H9 (cell line): ENCODE measurements at regions not wholly inside any gene's neighbourhood (a gene's known extent, or its start where the extent isn't known, plus 50 kb on each side); places are given as distances from the start of the nearest gene placed in this dataset.

Experiments used
- DNase-seq: peaks from one replicate; pipeline ENCODE4 v3.0.0-alpha.2; 2017
- H2AFZ ChIP-seq: one replicate; pipeline ENCODE4 v1.6.1; 2013; ENCODE audit warnings: mild to moderate bottlenecking, low read length, control low read depth, moderate library complexity
- H2AK5ac ChIP-seq: 2 replicates; pipeline ENCODE4 v1.6.1; 2013; ENCODE audit warnings: low read length, control low read depth, mixed read lengths; ENCODE audit not compliant: insufficient read length
- H2BK120ac ChIP-seq: one replicate; pipeline ENCODE4 v1.6.1; 2013; ENCODE audit warnings: low read depth, mild to moderate bottlenecking, low read length, control low read depth, inconsistent platforms; ENCODE audit not compliant: poor library complexity, severe bottlenecking
- H2BK12ac ChIP-seq: 2 replicates; pipeline ENCODE4 v1.6.1; 2013; ENCODE audit warnings: low read length, control low read depth, mixed read lengths, low read depth; ENCODE audit not compliant: insufficient read length
- H2BK15ac ChIP-seq: 2 replicates; pipeline ENCODE4 v1.6.1; 2013; ENCODE audit warnings: low read depth, low read length, control low read depth
- H2BK20ac ChIP-seq: one replicate; pipeline ENCODE4 v1.6.1; 2013; ENCODE audit warnings: low read depth, mild to moderate bottlenecking, low read length, control low read depth, inconsistent platforms; ENCODE audit not compliant: poor library complexity, severe bottlenecking
- H2BK5ac ChIP-seq: 2 replicates; pipeline ENCODE4 v1.6.1; 2013; ENCODE audit warnings: low read length, control low read depth, mixed read lengths; ENCODE audit not compliant: insufficient read length
- H3K14ac ChIP-seq: 2 replicates; pipeline ENCODE4 v1.6.1; 2013; ENCODE audit warnings: low read length, control low read depth; ENCODE audit not compliant: insufficient read depth
- H3K18ac ChIP-seq: 2 replicates; pipeline ENCODE4 v1.6.1; 2013; ENCODE audit warnings: low read depth, mild to moderate bottlenecking, mixed read lengths, low read length, control low read depth; ENCODE audit not compliant: insufficient read length
- H3K23ac ChIP-seq: 2 replicates; pipeline ENCODE4 v1.6.1; 2013; ENCODE audit warnings: low read length, control low read depth, mixed read lengths, low read depth; ENCODE audit not compliant: insufficient read length
- H3K23me2 ChIP-seq: 2 replicates; pipeline ENCODE4 v1.6.1; 2013; ENCODE audit warnings: low read depth, mild to moderate bottlenecking, mixed read lengths, low read length, control low read depth; ENCODE audit not compliant: insufficient read length, poor library complexity, severe bottlenecking
- H3K27ac ChIP-seq: 2 replicates; pipeline ENCODE4 v1.5.1; 2013; ENCODE audit warnings: low read length, control low read depth, mixed read lengths, low read depth; ENCODE audit not compliant: insufficient read length
- H3K27me3 ChIP-seq: 2 replicates; pipeline ENCODE4 v1.6.1; 2013; ENCODE audit warnings: low read length, control low read depth, inconsistent platforms; ENCODE audit not compliant: insufficient read depth
- H3K4ac ChIP-seq: 2 replicates; pipeline ENCODE4 v1.6.1; 2013; ENCODE audit warnings: low read depth, mild to moderate bottlenecking, control low read depth, inconsistent platforms, low read length, moderate library complexity
- H3K4me1 ChIP-seq: 2 replicates; pipeline ENCODE4 v1.6.1; 2013; ENCODE audit warnings: low read length, control low read depth, inconsistent platforms; ENCODE audit not compliant: insufficient read depth
- H3K4me2 ChIP-seq: 2 replicates; pipeline ENCODE4 v1.6.1; 2013; ENCODE audit warnings: low read length, control low read depth, mixed read lengths; ENCODE audit not compliant: insufficient read length, insufficient read depth
- H3K56ac ChIP-seq: 2 replicates; pipeline ENCODE4 v1.6.1; 2013; ENCODE audit warnings: low read depth, mild to moderate bottlenecking, mixed read lengths, low read length, control low read depth; ENCODE audit not compliant: insufficient read length
- H3K79me1 ChIP-seq: 2 replicates; pipeline ENCODE4 v1.6.1; 2013; ENCODE audit warnings: low read depth, mild to moderate bottlenecking, moderate library complexity, low read length, control low read depth, inconsistent platforms; ENCODE audit not compliant: insufficient read depth, poor library complexity, severe bottlenecking
- H3K79me2 ChIP-seq: 2 replicates; pipeline ENCODE4 v1.6.1; 2013; ENCODE audit warnings: low read length, control low read depth, inconsistent platforms; ENCODE audit not compliant: insufficient read depth
- H3K9ac ChIP-seq: 2 replicates; pipeline ENCODE4 v1.6.1; 2013; ENCODE audit warnings: low read length, control low read depth, mixed read lengths; ENCODE audit not compliant: insufficient read length; ENCODE audit errors: extremely low read depth
- H3K9me3 ChIP-seq: one replicate; pipeline ENCODE4 v1.6.1; 2013; ENCODE audit warnings: low read depth, low read length, inconsistent platforms; ENCODE audit not compliant: control insufficient read depth
- H3T11ph ChIP-seq: one replicate; pipeline ENCODE4 v1.6.1; 2013; ENCODE audit warnings: mild to moderate bottlenecking, low read length, control low read depth, inconsistent platforms
- H4K20me1 ChIP-seq: one replicate; pipeline ENCODE4 v1.6.1; 2013; ENCODE audit not compliant: control insufficient read depth, insufficient read length, insufficient read depth
- H4K5ac ChIP-seq: 2 replicates; pipeline ENCODE4 v1.6.1; 2013; ENCODE audit warnings: low read depth, mild to moderate bottlenecking, mixed read lengths, low read length, control low read depth; ENCODE audit not compliant: insufficient read length
- H4K8ac ChIP-seq: replicated peaks from 2 replicates; pipeline ENCODE4 v1.6.1; 2013; ENCODE audit warnings: low read length, control low read depth, mixed read lengths, low read depth; ENCODE audit not compliant: insufficient read length
- H4K91ac ChIP-seq: 2 replicates; pipeline ENCODE4 v1.6.1; 2013; ENCODE audit warnings: low read depth, mild to moderate bottlenecking, moderate library complexity, mixed read lengths, low read length, control low read depth; ENCODE audit not compliant: insufficient read length
- H3K27ac Mint-ChIP-seq, 3 experiments: 2 replicates in 2 of 3; 3 replicates in 1 of 3; pipeline ENCODE4 v1.8.0; 2020 to 2021; ENCODE audit warnings: mixed read lengths in 3 of 3, mild to moderate bottlenecking in 1 of 3, moderate library complexity in 1 of 3
- H3K27me3 Mint-ChIP-seq: 2 replicates; pipeline ENCODE4 v1.8.0; 2021; ENCODE audit warnings: low read depth, mild to moderate bottlenecking, moderate library complexity, mixed read lengths
- H3K36me3 Mint-ChIP-seq, 3 experiments: 2 replicates in 2 of 3; 3 replicates in 1 of 3; pipeline ENCODE4 v1.8.0; 2020 to 2021; ENCODE audit warnings: low read depth in 3 of 3, mixed read lengths in 3 of 3; ENCODE audit not compliant: insufficient read depth in 1 of 3
- H3K4me1 Mint-ChIP-seq, 2 experiments: 2 replicates each; pipeline ENCODE4 v1.8.0; 2020; ENCODE audit warnings: mixed read lengths in 2 of 2
- H3K4me3 Mint-ChIP-seq, 2 experiments: 2 replicates in 1 of 2; 3 replicates in 1 of 2; pipeline ENCODE4 v1.8.0; 2020 to 2021; ENCODE audit warnings: mild to moderate bottlenecking in 2 of 2, mixed read lengths in 2 of 2, moderate library complexity in 1 of 2
- H3K9me3 Mint-ChIP-seq, 2 experiments: 2 replicates in 1 of 2; 3 replicates in 1 of 2; pipeline ENCODE4 v1.8.0; 2020; ENCODE audit warnings: mild to moderate bottlenecking in 2 of 2, mixed read lengths in 2 of 2, moderate library complexity in 1 of 2
- CTCF ChIP-seq: fragments of 200-600 bp; sonication (generic); conservative IDR thresholded peaks from 3 replicates; pipeline ENCODE4 v1.8.0; 2021; ENCODE audit warnings: antibody characterized with exemption, mild to moderate bottlenecking
- WGBS: extraction: QIAGEN DNeasy Blood & Tissue Kit; methylation state at CpG from one replicate; pipeline ENCODE4 v1.1.7; 2013; ENCODE audit warnings: missing lambda C conversion rate, low lambda C conversion rate, mixed read lengths; ENCODE audit not compliant: insufficient read length; ENCODE audit errors: extremely low coverage; 5-methylcytosine and 5-hydroxymethylcytosine counted together

GRCh38 chr4:36485885-36486284, 204.5 kb downstream of the DTHD1 start:
- Histone ChIP-seq H3K14ac (no peak overlapping the region), H2BK15ac (no peak overlapping the region), H3K56ac (no peak overlapping the region), H3K79me1 (no peaks in the 10 kb centered on the region), H2AK5ac (no peak overlapping the region), H3K18ac (no peak overlapping the region), H3K4ac (no peak overlapping the region), H3K23me2 (no peaks in the 10 kb centered on the region), H3K27me3 (no peaks in the 10 kb centered on the region), H3K79me2 (no peaks in the 10 kb centered on the region), H4K8ac (no peak overlapping the region), H2BK12ac (no peak overlapping the region), H3K23ac (no peak overlapping the region), H3K4me1 (peaks cover 4% of the 10 kb centered on the region; the same call in 1 of the 2 replicates), H4K20me1 (no peaks in the 10 kb centered on the region), H3K9ac (no peak overlapping the region), H4K5ac (no peak overlapping the region), H3K27ac (no peak overlapping the region), H3K4me2 (no peak overlapping the region), H2AFZ (no peak overlapping the region), H4K91ac (no peak overlapping the region), H2BK120ac (no peak overlapping the region), H2BK20ac (no peak overlapping the region), H3T11ph (no peak overlapping the region), H3K9me3 (no peaks in the 10 kb centered on the region), H2BK5ac (no peak overlapping the region)
- no peak for TF ChIP-seq CTCF
- Mint-ChIP-seq H3K4me1 (peaks cover 10% of the 10 kb centered on the region in 2 experiments), H3K4me3 (no peak overlapping the region), H3K36me3 (no peaks in the 10 kb centered on the region), H3K9me3 (no peaks in the 10 kb centered on the region), H3K27me3 (no peaks in the 10 kb centered on the region), H3K27ac (no peak overlapping the region)
- no peak for DNase-seq
- WGBS = 100% methylated on average over 1 of the region's 3 CpGs
